ENCODE measurements at regions not wholly inside any gene's neighbourhood (a gene's known extent, or its start where the extent isn't known, plus 50 kb on each side); places are given as distances from the start of the nearest gene placed in this dataset.

- H3K4me3 ChIP-seq = no peak overlapping the region
- H3K27me3 ChIP-seq = no peaks in the 10 kb centered on the region
- intact Hi-C loops (cut with DNase I) = no loop called here
- ATAC-seq (no peak), DNase-seq (no peak)
- no peaks in the 10 kb centered on the region for H3K4me1 ChIP-seq
- TF ChIP-seq CTCF (IDR thresholded peaks at IDR 0.05) (no peak), POLR2A (IDR thresholded peaks at IDR 0.05) (no peak)
- H3K36me3 ChIP-seq = no peaks in the 10 kb centered on the region
- H3K9me3 ChIP-seq = peaks cover 0 to 2% (median 0%) of the 10 kb centered on the region in 12 donors
- no peak overlapping the region for H3K27ac ChIP-seq
These were observed 831.5 kb upstream of the CELF4 start for GRCh38 chr18:38397094-38397493.

GRCh38 chr18:38386146-38386545, 820.5 kb upstream of the CELF4 start:
- intact Hi-C loops (cut with DNase I) = no loop called here
- no peak for DNase-seq
- WGBS, 4 donors = 63 to 75% (median 69%) methylated on average over 1 of the region's 1 CpG

GRCh38 chr18:38369772-38370690, 804.4 kb upstream of the CELF4 start:
- no peak for DNase-seq
- Histone ChIP-seq H3K9me3 (no peaks in the 10 kb centered on the region), H3K27me3 (no peaks in the 10 kb centered on the region), H3K36me3 (no peaks in the 10 kb centered on the region), H3K4me1 (no peaks in the 10 kb centered on the region), H3K4me3 (no peak overlapping the region), H3K27ac (no peak overlapping the region)
- intact Hi-C loops (cut with DNase I) = no loop called here
- TF ChIP-seq CTCF (IDR thresholded peaks at IDR 0.05) = no peak
- TF ChIP-seq POLR2A (IDR thresholded peaks at IDR 0.05) = no peak
- no peak for ATAC-seq
- 56 to 73% (median 61%) methylated on average over 4 of the region's 4 CpGs for WGBS, 4 donors

More at GRCh38 chr18:38386146-38386545, 820.5 kb upstream of the CELF4 start:
- H3K27me3 ChIP-seq = no peaks in the 10 kb centered on the region
- H3K4me3 ChIP-seq = no peak overlapping the region
- H3K9me3 ChIP-seq = no peaks in the 10 kb centered on the region
- no peak for ATAC-seq
- H3K36me3 ChIP-seq = no peaks in the 10 kb centered on the region
- H3K4me1 ChIP-seq = no peaks in the 10 kb centered on the region
- no peak for TF ChIP-seq CTCF (IDR thresholded peaks at IDR 0.05)
- TF ChIP-seq POLR2A (IDR thresholded peaks at IDR 0.05) = no peak
- H3K27ac ChIP-seq = no peak overlapping the region

- ATAC-seq (no peak), DNase-seq (no peak)
- H3K4me1 ChIP-seq = no peaks in the 10 kb centered on the region
- H3K9me3 ChIP-seq = no peaks in the 10 kb centered on the region
- H3K27me3 ChIP-seq = no peaks in the 10 kb centered on the region
- H3K27ac ChIP-seq = no peak overlapping the region
- H3K4me3 ChIP-seq = no peak overlapping the region
- no peaks in the 10 kb centered on the region for H3K36me3 ChIP-seq
- intact Hi-C loops (cut with DNase I) = no loop called here
- no peak for TF ChIP-seq POLR2A (IDR thresholded peaks at IDR 0.05)
- no peak for TF ChIP-seq CTCF (IDR thresholded peaks at IDR 0.05)
These were observed 803.3 kb upstream of the CELF4 start for GRCh38 chr18:38368886-38369285.
